ENCODE measurements at regions not wholly inside any gene's neighbourhood (a gene's known extent, or its start where the extent isn't known, plus 50 kb on each side); places are given as distances from the start of the nearest gene placed in this dataset.

GRCh38 chr2:18194161-18194560 is 315.7 kb downstream of the KCNS3 start:
- no peak overlapping the region for H3K4me2 ChIP-seq
- H3K27ac ChIP-seq: no peak overlapping the region
- no TSS peak for BruUV-seq (replicated peaks)
- H2AFZ ChIP-seq: no peak overlapping the region
- H3K4me3 ChIP-seq: no peak overlapping the region
- ChIA-PET POLR2A (ENCODE audit: unreplicated experiment) (no interaction called here), CTCF (no interaction called here)
- DNase-seq: no peak
- H3K36me3 ChIP-seq (ENCODE audit: low read depth): no peaks in the 10 kb centered on the region
- no peaks in the 10 kb centered on the region for H3K9me3 ChIP-seq (ENCODE audit: insufficient read depth, low read depth)
- intact Hi-C loops (cut with micrococcal nuclease; ENCODE audit: unreplicated experiment): no loop called here
- H3K4me1 ChIP-seq (replicated peaks; ENCODE audit: insufficient read depth): no peaks in the 10 kb centered on the region
- TF ChIP-seq, protein P1, sequence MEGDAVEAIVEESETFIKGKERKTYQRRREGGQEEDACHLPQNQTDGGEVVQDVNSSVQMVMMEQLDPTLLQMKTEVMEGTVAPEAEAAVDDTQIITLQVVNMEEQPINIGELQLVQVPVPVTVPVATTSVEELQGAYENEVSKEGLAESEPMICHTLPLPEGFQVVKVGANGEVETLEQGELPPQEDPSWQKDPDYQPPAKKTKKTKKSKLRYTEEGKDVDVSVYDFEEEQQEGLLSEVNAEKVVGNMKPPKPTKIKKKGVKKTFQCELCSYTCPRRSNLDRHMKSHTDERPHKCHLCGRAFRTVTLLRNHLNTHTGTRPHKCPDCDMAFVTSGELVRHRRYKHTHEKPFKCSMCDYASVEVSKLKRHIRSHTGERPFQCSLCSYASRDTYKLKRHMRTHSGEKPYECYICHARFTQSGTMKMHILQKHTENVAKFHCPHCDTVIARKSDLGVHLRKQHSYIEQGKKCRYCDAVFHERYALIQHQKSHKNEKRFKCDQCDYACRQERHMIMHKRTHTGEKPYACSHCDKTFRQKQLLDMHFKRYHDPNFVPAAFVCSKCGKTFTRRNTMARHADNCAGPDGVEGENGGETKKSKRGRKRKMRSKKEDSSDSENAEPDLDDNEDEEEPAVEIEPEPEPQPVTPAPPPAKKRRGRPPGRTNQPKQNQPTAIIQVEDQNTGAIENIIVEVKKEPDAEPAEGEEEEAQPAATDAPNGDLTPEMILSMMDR (conservative IDR thresholded peaks at IDR 0.05): no peak
- no peak for TF ChIP-seq EZH2 (IDR thresholded peaks at IDR 0.05; ENCODE audit: low read depth)
- no peaks in the 10 kb centered on the region for H3K79me2 ChIP-seq (ENCODE audit: low read depth)
- H3K9me2 ChIP-seq (ENCODE audit: insufficient read depth): no peaks in the 10 kb centered on the region
- H3K27me3 ChIP-seq (ENCODE audit: insufficient read depth, low read depth): no peaks in the 10 kb centered on the region
- no peaks in the 10 kb centered on the region for H3F3A ChIP-seq (ENCODE audit: insufficient read depth, low read depth)
- no peaks in the 10 kb centered on the region; the same call in 1 of the 2 replicates for H4K20me1 ChIP-seq (ENCODE audit: insufficient read depth)

- no peaks in the 10 kb centered on the region for H4K20me1 ChIP-seq (ENCODE audit: insufficient read depth)
- ChIA-PET POLR2A (ENCODE audit: unreplicated experiment) (no interaction called here), CTCF (no interaction called here)
- no peak for TF ChIP-seq EZH2 (IDR thresholded peaks at IDR 0.05; ENCODE audit: low read depth)
- TF ChIP-seq, protein P1 (conservative IDR thresholded peaks at IDR 0.05): no peak
- no peak overlapping the region for H3K4me3 ChIP-seq
- H3K9me2 ChIP-seq (ENCODE audit: insufficient read depth): no peaks in the 10 kb centered on the region
- H3K27me3 ChIP-seq (ENCODE audit: insufficient read depth, low read depth): no peaks in the 10 kb centered on the region
- no peak overlapping the region for H3K27ac ChIP-seq
- H3K4me1 ChIP-seq (replicated peaks; ENCODE audit: insufficient read depth): no peaks in the 10 kb centered on the region
- H3K79me2 ChIP-seq (ENCODE audit: low read depth): no peaks in the 10 kb centered on the region
- H3K9me3 ChIP-seq (ENCODE audit: insufficient read depth, low read depth): no peaks in the 10 kb centered on the region
- intact Hi-C loops (cut with micrococcal nuclease; ENCODE audit: unreplicated experiment): no loop called here
- DNase-seq: no peak
- BruUV-seq (replicated peaks): no TSS peak
- no peak overlapping the region for H2AFZ ChIP-seq
- H3K4me2 ChIP-seq: no peak overlapping the region
- H3F3A ChIP-seq (ENCODE audit: insufficient read depth, low read depth): no peaks in the 10 kb centered on the region
- no peaks in the 10 kb centered on the region for H3K36me3 ChIP-seq (ENCODE audit: low read depth)
These were observed 308.5 kb downstream of the KCNS3 start for GRCh38 chr2:18186816-18187613.

GRCh38 chr2:18182861-18183260 is 304.4 kb downstream of the KCNS3 start:
- intact Hi-C loops (cut with micrococcal nuclease; ENCODE audit: unreplicated experiment): no loop called here
- POLR2A ChIA-PET (ENCODE audit: unreplicated experiment): no interaction called here

More at GRCh38 chr2:18182861-18183260, 304.4 kb downstream of the KCNS3 start:
- no peaks in the 10 kb centered on the region for H3K36me3 ChIP-seq (ENCODE audit: low read depth)
- CTCF ChIA-PET: no interaction called here
- BruUV-seq (replicated peaks): no TSS peak
- no peaks in the 10 kb centered on the region for H3K27me3 ChIP-seq (ENCODE audit: insufficient read depth, low read depth)
- H3K4me1 ChIP-seq (replicated peaks; ENCODE audit: insufficient read depth): 0 out of 2 replicates have a peak, but pooled peaks cover 4% of the 10 kb centered on the region
- H3K9me3 ChIP-seq (ENCODE audit: insufficient read depth, low read depth): no peaks in the 10 kb centered on the region
- H3K27ac ChIP-seq: no peak overlapping the region
- H3K4me2 ChIP-seq: no peak overlapping the region
- TF ChIP-seq, protein P1 (conservative IDR thresholded peaks at IDR 0.05): no peak
- TF ChIP-seq EZH2 (IDR thresholded peaks at IDR 0.05; ENCODE audit: low read depth): no peak
- H2AFZ ChIP-seq: no peak overlapping the region
- no peaks in the 10 kb centered on the region for H3F3A ChIP-seq (ENCODE audit: insufficient read depth, low read depth)
- H3K79me2 ChIP-seq (ENCODE audit: low read depth): no peaks in the 10 kb centered on the region
- no peak for DNase-seq
- no peaks in the 10 kb centered on the region for H3K9me2 ChIP-seq (ENCODE audit: insufficient read depth)
- H4K20me1 ChIP-seq (ENCODE audit: insufficient read depth): no peaks in the 10 kb centered on the region
- no peak overlapping the region for H3K4me3 ChIP-seq

All from PC-9 (cell line).